H9 (cell line): ENCODE measurements at regions not wholly inside any gene's neighbourhood (a gene's known extent, or its start where the extent isn't known, plus 50 kb on each side); places are given as distances from the start of the nearest gene placed in this dataset.

Source experiments
- DNase-seq: peaks from one replicate; pipeline ENCODE4 v3.0.0-alpha.2; 2017
- H2AFZ ChIP-seq: one replicate; pipeline ENCODE4 v1.6.1; 2013; ENCODE audit warnings: mild to moderate bottlenecking, low read length, control low read depth, moderate library complexity
- H2AK5ac ChIP-seq: 2 replicates; pipeline ENCODE4 v1.6.1; 2013; ENCODE audit warnings: low read length, control low read depth, mixed read lengths; ENCODE audit not compliant: insufficient read length
- H2BK120ac ChIP-seq: one replicate; pipeline ENCODE4 v1.6.1; 2013; ENCODE audit warnings: low read depth, mild to moderate bottlenecking, low read length, control low read depth, inconsistent platforms; ENCODE audit not compliant: poor library complexity, severe bottlenecking
- H2BK12ac ChIP-seq: 2 replicates; pipeline ENCODE4 v1.6.1; 2013; ENCODE audit warnings: low read length, control low read depth, mixed read lengths, low read depth; ENCODE audit not compliant: insufficient read length
- H2BK15ac ChIP-seq: 2 replicates; pipeline ENCODE4 v1.6.1; 2013; ENCODE audit warnings: low read depth, low read length, control low read depth
- H2BK20ac ChIP-seq: one replicate; pipeline ENCODE4 v1.6.1; 2013; ENCODE audit warnings: low read depth, mild to moderate bottlenecking, low read length, control low read depth, inconsistent platforms; ENCODE audit not compliant: poor library complexity, severe bottlenecking
- H2BK5ac ChIP-seq: 2 replicates; pipeline ENCODE4 v1.6.1; 2013; ENCODE audit warnings: low read length, control low read depth, mixed read lengths; ENCODE audit not compliant: insufficient read length
- H3K14ac ChIP-seq: 2 replicates; pipeline ENCODE4 v1.6.1; 2013; ENCODE audit warnings: low read length, control low read depth; ENCODE audit not compliant: insufficient read depth
- H3K18ac ChIP-seq: 2 replicates; pipeline ENCODE4 v1.6.1; 2013; ENCODE audit warnings: low read depth, mild to moderate bottlenecking, mixed read lengths, low read length, control low read depth; ENCODE audit not compliant: insufficient read length
- H3K23ac ChIP-seq: 2 replicates; pipeline ENCODE4 v1.6.1; 2013; ENCODE audit warnings: low read length, control low read depth, mixed read lengths, low read depth; ENCODE audit not compliant: insufficient read length
- H3K23me2 ChIP-seq: 2 replicates; pipeline ENCODE4 v1.6.1; 2013; ENCODE audit warnings: low read depth, mild to moderate bottlenecking, mixed read lengths, low read length, control low read depth; ENCODE audit not compliant: insufficient read length, poor library complexity, severe bottlenecking
- H3K27ac ChIP-seq: 2 replicates; pipeline ENCODE4 v1.5.1; 2013; ENCODE audit warnings: low read length, control low read depth, mixed read lengths, low read depth; ENCODE audit not compliant: insufficient read length
- H3K27me3 ChIP-seq: 2 replicates; pipeline ENCODE4 v1.6.1; 2013; ENCODE audit warnings: low read length, control low read depth, inconsistent platforms; ENCODE audit not compliant: insufficient read depth
- H3K4ac ChIP-seq: 2 replicates; pipeline ENCODE4 v1.6.1; 2013; ENCODE audit warnings: low read depth, mild to moderate bottlenecking, control low read depth, inconsistent platforms, low read length, moderate library complexity
- H3K4me1 ChIP-seq: 2 replicates; pipeline ENCODE4 v1.6.1; 2013; ENCODE audit warnings: low read length, control low read depth, inconsistent platforms; ENCODE audit not compliant: insufficient read depth
- H3K4me2 ChIP-seq: 2 replicates; pipeline ENCODE4 v1.6.1; 2013; ENCODE audit warnings: low read length, control low read depth, mixed read lengths; ENCODE audit not compliant: insufficient read length, insufficient read depth
- H3K56ac ChIP-seq: 2 replicates; pipeline ENCODE4 v1.6.1; 2013; ENCODE audit warnings: low read depth, mild to moderate bottlenecking, mixed read lengths, low read length, control low read depth; ENCODE audit not compliant: insufficient read length
- H3K79me1 ChIP-seq: 2 replicates; pipeline ENCODE4 v1.6.1; 2013; ENCODE audit warnings: low read depth, mild to moderate bottlenecking, moderate library complexity, low read length, control low read depth, inconsistent platforms; ENCODE audit not compliant: insufficient read depth, poor library complexity, severe bottlenecking
- H3K79me2 ChIP-seq: 2 replicates; pipeline ENCODE4 v1.6.1; 2013; ENCODE audit warnings: low read length, control low read depth, inconsistent platforms; ENCODE audit not compliant: insufficient read depth
- H3K9ac ChIP-seq: 2 replicates; pipeline ENCODE4 v1.6.1; 2013; ENCODE audit warnings: low read length, control low read depth, mixed read lengths; ENCODE audit not compliant: insufficient read length; ENCODE audit errors: extremely low read depth
- H3K9me3 ChIP-seq: one replicate; pipeline ENCODE4 v1.6.1; 2013; ENCODE audit warnings: low read depth, low read length, inconsistent platforms; ENCODE audit not compliant: control insufficient read depth
- H3T11ph ChIP-seq: one replicate; pipeline ENCODE4 v1.6.1; 2013; ENCODE audit warnings: mild to moderate bottlenecking, low read length, control low read depth, inconsistent platforms
- H4K20me1 ChIP-seq: one replicate; pipeline ENCODE4 v1.6.1; 2013; ENCODE audit not compliant: control insufficient read depth, insufficient read length, insufficient read depth
- H4K5ac ChIP-seq: 2 replicates; pipeline ENCODE4 v1.6.1; 2013; ENCODE audit warnings: low read depth, mild to moderate bottlenecking, mixed read lengths, low read length, control low read depth; ENCODE audit not compliant: insufficient read length
- H4K8ac ChIP-seq: replicated peaks from 2 replicates; pipeline ENCODE4 v1.6.1; 2013; ENCODE audit warnings: low read length, control low read depth, mixed read lengths, low read depth; ENCODE audit not compliant: insufficient read length
- H4K91ac ChIP-seq: 2 replicates; pipeline ENCODE4 v1.6.1; 2013; ENCODE audit warnings: low read depth, mild to moderate bottlenecking, moderate library complexity, mixed read lengths, low read length, control low read depth; ENCODE audit not compliant: insufficient read length
- H3K27ac Mint-ChIP-seq, 3 experiments: 2 replicates in 2 of 3; 3 replicates in 1 of 3; pipeline ENCODE4 v1.8.0; 2020 to 2021; ENCODE audit warnings: mixed read lengths in 3 of 3, mild to moderate bottlenecking in 1 of 3, moderate library complexity in 1 of 3
- H3K27me3 Mint-ChIP-seq: 2 replicates; pipeline ENCODE4 v1.8.0; 2021; ENCODE audit warnings: low read depth, mild to moderate bottlenecking, moderate library complexity, mixed read lengths
- H3K36me3 Mint-ChIP-seq, 3 experiments: 2 replicates in 2 of 3; 3 replicates in 1 of 3; pipeline ENCODE4 v1.8.0; 2020 to 2021; ENCODE audit warnings: low read depth in 3 of 3, mixed read lengths in 3 of 3; ENCODE audit not compliant: insufficient read depth in 1 of 3
- H3K4me1 Mint-ChIP-seq, 2 experiments: 2 replicates each; pipeline ENCODE4 v1.8.0; 2020; ENCODE audit warnings: mixed read lengths in 2 of 2
- H3K4me3 Mint-ChIP-seq, 2 experiments: 2 replicates in 1 of 2; 3 replicates in 1 of 2; pipeline ENCODE4 v1.8.0; 2020 to 2021; ENCODE audit warnings: mild to moderate bottlenecking in 2 of 2, mixed read lengths in 2 of 2, moderate library complexity in 1 of 2
- H3K9me3 Mint-ChIP-seq, 2 experiments: 2 replicates in 1 of 2; 3 replicates in 1 of 2; pipeline ENCODE4 v1.8.0; 2020; ENCODE audit warnings: mild to moderate bottlenecking in 2 of 2, mixed read lengths in 2 of 2, moderate library complexity in 1 of 2
- CTCF ChIP-seq: fragments of 200-600 bp; sonication (generic); conservative IDR thresholded peaks from 3 replicates; pipeline ENCODE4 v1.8.0; 2021; ENCODE audit warnings: antibody characterized with exemption, mild to moderate bottlenecking
- WGBS: extraction: QIAGEN DNeasy Blood & Tissue Kit; methylation state at CpG from one replicate; pipeline ENCODE4 v1.1.7; 2013; ENCODE audit warnings: missing lambda C conversion rate, low lambda C conversion rate, mixed read lengths; ENCODE audit not compliant: insufficient read length; ENCODE audit errors: extremely low coverage; 5-methylcytosine and 5-hydroxymethylcytosine counted together

- Histone ChIP-seq H3K56ac (no peak overlapping the region), H3K79me2 (no peaks in the 10 kb centered on the region), H3K18ac (no peak overlapping the region), H3K27ac (no peak overlapping the region), H2AK5ac (no peak overlapping the region), H3K14ac (no peak overlapping the region), H3K9me3 (no peaks in the 10 kb centered on the region), H2BK15ac (no peak overlapping the region), H2BK120ac (no peak overlapping the region), H4K5ac (no peak overlapping the region), H3K9ac (no peak overlapping the region), H4K8ac (no peak overlapping the region), H3K23me2 (no peaks in the 10 kb centered on the region), H4K20me1 (no peaks in the 10 kb centered on the region), H3K4me2 (no peak overlapping the region), H2AFZ (no peak overlapping the region), H2BK12ac (no peak overlapping the region), H3K79me1 (no peaks in the 10 kb centered on the region), H3K4ac (no peak overlapping the region), H2BK20ac (no peak overlapping the region), H2BK5ac (no peak overlapping the region), H3T11ph (no peak overlapping the region), H4K91ac (no peak overlapping the region), H3K27me3 (no peaks in the 10 kb centered on the region), H3K23ac (no peak overlapping the region), H3K4me1 (no peaks in the 10 kb centered on the region)
- Mint-ChIP-seq H3K4me3 (no peak overlapping the region), H3K27ac (no peak overlapping the region), H3K36me3 (no peaks in the 10 kb centered on the region; a peak in 1 of 7 replicates), H3K27me3 (no peaks in the 10 kb centered on the region), H3K4me1 (peaks cover 0 to 5% of the 10 kb centered on the region in 2 experiments; a peak in 1 of 4 replicates), H3K9me3 (peaks cover 46 to 54% of the 10 kb centered on the region in 2 experiments)
- WGBS: no CpG with 5 or more reads among the region's 1 CpG
- TF ChIP-seq CTCF: no peak
- no peak for DNase-seq
Measured at GRCh38 chrX:11039926-11040325, 71.2 kb upstream of the HCCS start.
